Neuronal stem cell (in vitro differentiated cells): ENCODE measurements at regions not wholly inside any gene's neighbourhood (a gene's known extent, or its start where the extent isn't known, plus 50 kb on each side); places are given as distances from the start of the nearest gene placed in this dataset.

Experiments used
- DNase-seq: peaks from one replicate; pipeline ENCODE4 v3.0.0-alpha.2; 2013; ENCODE audit warnings: low spot score
- H2AFZ ChIP-seq: one replicate; pipeline ENCODE4 v1.6.1; 2013; ENCODE audit warnings: mild to moderate bottlenecking, low read length, inconsistent platforms
- H2AK5ac ChIP-seq: 2 replicates; pipeline ENCODE4 v1.6.1; 2013; ENCODE audit warnings: low read depth, mild to moderate bottlenecking, inconsistent platforms, low read length, moderate library complexity, mixed read lengths
- H2BK120ac ChIP-seq: 2 replicates; pipeline ENCODE4 v1.6.1; 2013; ENCODE audit warnings: low read depth, mild to moderate bottlenecking, inconsistent platforms, low read length, moderate library complexity, mixed read lengths
- H2BK12ac ChIP-seq: one replicate; pipeline ENCODE4 v1.6.1; 2013; ENCODE audit warnings: low read length, inconsistent platforms
- H2BK15ac ChIP-seq: 2 replicates; pipeline ENCODE4 v1.6.1; 2013; ENCODE audit warnings: mild to moderate bottlenecking, low read length, inconsistent platforms, mixed read lengths
- H2BK5ac ChIP-seq: one replicate; pipeline ENCODE4 v1.6.1; 2013; ENCODE audit warnings: inconsistent platforms, mild to moderate bottlenecking, low read length, moderate library complexity
- H3K14ac ChIP-seq: one replicate; pipeline ENCODE4 v1.6.1; 2013; ENCODE audit warnings: low read length, inconsistent platforms
- H3K18ac ChIP-seq: 2 replicates; pipeline ENCODE4 v1.6.1; 2013; ENCODE audit warnings: low read length, inconsistent platforms
- H3K23ac ChIP-seq: 2 replicates; pipeline ENCODE4 v1.6.1; 2013; ENCODE audit warnings: low read depth, mild to moderate bottlenecking, mixed read lengths, low read length, inconsistent platforms; ENCODE audit not compliant: poor library complexity
- H3K27ac ChIP-seq: replicated peaks from 3 replicates; pipeline ENCODE4 v1.5.1; 2013; ENCODE audit warnings: low read length, inconsistent platforms
- H3K27me3 ChIP-seq, 3 experiments: 2 replicates each; pipeline ENCODE4 v1.6.1; 2013; ENCODE audit warnings: low read length in 3 of 3, mild to moderate bottlenecking in 2 of 3, inconsistent platforms in 1 of 3, low read depth in 1 of 3, mixed read lengths in 1 of 3, moderate library complexity in 1 of 3; ENCODE audit not compliant: control insufficient read depth in 3 of 3, insufficient read depth in 3 of 3
- H3K36me3 ChIP-seq, 2 donors: replicated peaks in 1 of 2; 2 replicates each; pipeline ENCODE4 v1.6.1; 2013; ENCODE audit warnings: low read length in 2 of 2; ENCODE audit not compliant: control insufficient read depth in 2 of 2, insufficient read depth in 2 of 2
- H3K4ac ChIP-seq: 2 replicates; pipeline ENCODE4 v1.6.1; 2013; ENCODE audit warnings: inconsistent platforms, mild to moderate bottlenecking, low read length, moderate library complexity
- H3K4me1 ChIP-seq, 2 donors: 1 replicate in 1 of 2; 2 replicates in 1 of 2; pipeline ENCODE4 v1.6.1; 2013; ENCODE audit warnings: low read length in 2 of 2, low read depth in 1 of 2; ENCODE audit not compliant: control insufficient read depth in 2 of 2, insufficient read depth in 1 of 2
- H3K4me2 ChIP-seq: one replicate; pipeline ENCODE4 v1.6.1; 2013; ENCODE audit warnings: mild to moderate bottlenecking, low read length, inconsistent platforms; ENCODE audit not compliant: insufficient read depth, poor library complexity, severe bottlenecking
- H3K4me3 ChIP-seq, 2 donors: 2 replicates each; pipeline ENCODE4 v1.5.1; 2013; ENCODE audit warnings: low read length in 2 of 2, mild to moderate bottlenecking in 2 of 2, inconsistent platforms in 1 of 2, moderate library complexity in 1 of 2
- H3K79me1 ChIP-seq: one replicate; pipeline ENCODE4 v1.6.1; 2013; ENCODE audit warnings: low read depth, mild to moderate bottlenecking, inconsistent platforms, low read length, moderate library complexity
- H3K9ac ChIP-seq: one replicate; pipeline ENCODE4 v1.6.1; 2013; ENCODE audit warnings: mild to moderate bottlenecking, low read depth, low read length, inconsistent platforms; ENCODE audit not compliant: poor library complexity
- H3K9me3 ChIP-seq, 2 donors: replicated peaks in 1 of 2; 2 replicates each; pipeline versions ENCODE3 to v1.6.1; 2013; ENCODE audit warnings: low read length in 2 of 2, mild to moderate bottlenecking in 2 of 2, inconsistent platforms in 1 of 2, low read depth in 1 of 2, mixed read lengths in 1 of 2, moderate library complexity in 1 of 2; ENCODE audit not compliant: control insufficient read depth in 2 of 2, insufficient read depth in 1 of 2
- H4K8ac ChIP-seq: one replicate; pipeline ENCODE4 v1.6.1; 2013; ENCODE audit warnings: low read depth, mild to moderate bottlenecking, inconsistent platforms, low read length, moderate library complexity
- H4K91ac ChIP-seq: one replicate; pipeline ENCODE4 v1.6.1; 2013; ENCODE audit warnings: low read length, low read depth, mild to moderate bottlenecking, inconsistent platforms; ENCODE audit not compliant: poor library complexity
- WGBS, 2 donors: extraction: QIAGEN DNeasy Blood & Tissue Kit; methylation state at CpG; one replicate each; pipeline ENCODE4 v1.1.7; 2013; ENCODE audit warnings: missing lambda C conversion rate in 2 of 2, mixed read lengths in 1 of 2; ENCODE audit not compliant: insufficient read length in 2 of 2, insufficient replicate concordance in 1 of 2; ENCODE audit errors: extremely low coverage in 2 of 2; 5-methylcytosine and 5-hydroxymethylcytosine counted together

- Histone ChIP-seq H3K4me1 (no peaks in the 10 kb centered on the region), H3K4me2 (no peak overlapping the region), H2BK5ac (no peak overlapping the region)
Observed at GRCh38 chr2:144753416-144753815, 233.5 kb upstream of the ZEB2 start.

GRCh38 chr2:144751142-144751905 lies 231.4 kb upstream of the ZEB2 start:
- no peak overlapping the region for H3K14ac ChIP-seq
- no peak overlapping the region for H2BK12ac ChIP-seq
- H3K27ac ChIP-seq = no peak overlapping the region
- H3K4ac ChIP-seq = no peak overlapping the region
- no peak overlapping the region for H3K9ac ChIP-seq
- H3K36me3 ChIP-seq = no peaks in the 10 kb centered on the region
- H4K91ac ChIP-seq = no peak overlapping the region
- no peak overlapping the region for H2BK120ac ChIP-seq
- H3K27me3 ChIP-seq = no peaks in the 10 kb centered on the region
- no peak overlapping the region for H2AK5ac ChIP-seq
- H2AFZ ChIP-seq = no peak overlapping the region
- H3K23ac ChIP-seq = no peak overlapping the region
- DNase-seq = no peak
- no peak overlapping the region for H3K4me3 ChIP-seq
- H4K8ac ChIP-seq = no peak overlapping the region
- no peak overlapping the region for H3K18ac ChIP-seq
- no peak overlapping the region for H2BK5ac ChIP-seq
- no peak overlapping the region for H3K4me2 ChIP-seq
- WGBS, 2 donors = no CpG with 5 or more reads among the region's 3 CpGs
- no peaks in the 10 kb centered on the region for H3K79me1 ChIP-seq
- H3K9me3 ChIP-seq = peaks cover 4 to 28% of the 10 kb centered on the region in 2 donors
- no peaks in the 10 kb centered on the region for H3K4me1 ChIP-seq
- no peak overlapping the region for H2BK15ac ChIP-seq

More at GRCh38 chr2:144753416-144753815, 233.5 kb upstream of the ZEB2 start:
- 100% methylated on average over 1 of the region's 3 CpGs; no CpG with 5 or more reads in 1 of the 2 donors for WGBS, 2 donors
- H3K4me3 ChIP-seq = no peak overlapping the region
- DNase-seq = no peak
- H3K9ac ChIP-seq = no peak overlapping the region
- H2AK5ac ChIP-seq = no peak overlapping the region
- no peak overlapping the region for H2BK120ac ChIP-seq
- H3K23ac ChIP-seq = no peak overlapping the region
- H2BK15ac ChIP-seq = no peak overlapping the region
- no peaks in the 10 kb centered on the region for H3K36me3 ChIP-seq
- no peak overlapping the region for H2BK12ac ChIP-seq
- H2AFZ ChIP-seq = no peak overlapping the region
- H3K4ac ChIP-seq = no peak overlapping the region
- H3K27ac ChIP-seq = no peak overlapping the region
- H4K8ac ChIP-seq = no peak overlapping the region
- no peak overlapping the region for H3K18ac ChIP-seq
- no peak overlapping the region for H4K91ac ChIP-seq
- H3K27me3 ChIP-seq = no peaks in the 10 kb centered on the region
- H3K9me3 ChIP-seq = peaks cover 2 to 19% of the 10 kb centered on the region in 2 donors
- no peak overlapping the region for H3K14ac ChIP-seq
- no peaks in the 10 kb centered on the region for H3K79me1 ChIP-seq

GRCh38 chr2:144749188-144749587 lies 229.3 kb upstream of the ZEB2 start:
- no peak overlapping the region for H3K4me3 ChIP-seq
- no peak overlapping the region for H3K23ac ChIP-seq
- no peak overlapping the region for H2BK12ac ChIP-seq
- no peak overlapping the region for H2BK120ac ChIP-seq
- H2BK5ac ChIP-seq = no peak overlapping the region
- no peak overlapping the region for H2AFZ ChIP-seq
- H4K8ac ChIP-seq = no peak overlapping the region
- no peak overlapping the region for H3K18ac ChIP-seq
- no peak overlapping the region for H3K9ac ChIP-seq
- no peaks in the 10 kb centered on the region for H3K4me1 ChIP-seq
- H3K27me3 ChIP-seq = no peaks in the 10 kb centered on the region
- no peak overlapping the region for H3K4ac ChIP-seq
- no peak overlapping the region for H2AK5ac ChIP-seq
- no peak overlapping the region for H4K91ac ChIP-seq
- H2BK15ac ChIP-seq = no peak overlapping the region
- H3K79me1 ChIP-seq = no peaks in the 10 kb centered on the region
- no peak overlapping the region for H3K14ac ChIP-seq
- peaks cover 8 to 28% of the 10 kb centered on the region in 2 donors for H3K9me3 ChIP-seq
- no CpG with 5 or more reads among the region's 1 CpG for WGBS, 2 donors
- H3K27ac ChIP-seq = no peak overlapping the region
- no peak overlapping the region for H3K4me2 ChIP-seq
- no peaks in the 10 kb centered on the region for H3K36me3 ChIP-seq
- DNase-seq = no peak

GRCh38 chr2:144748443-144748842 lies 228.5 kb upstream of the ZEB2 start:
- Histone ChIP-seq H3K14ac (no peak overlapping the region), H2BK5ac (no peak overlapping the region), H2BK12ac (no peak overlapping the region), H3K36me3 (no peaks in the 10 kb centered on the region), H3K9me3 (peaks cover 8 to 28% of the 10 kb centered on the region in 2 donors), H3K4me1 (no peaks in the 10 kb centered on the region), H3K23ac (no peak overlapping the region), H3K27me3 (no peaks in the 10 kb centered on the region), H2BK15ac (no peak overlapping the region), H3K4me2 (no peak overlapping the region), H3K9ac (no peak overlapping the region), H3K18ac (no peak overlapping the region), H3K79me1 (no peaks in the 10 kb centered on the region), H3K4me3 (no peak overlapping the region), H2AK5ac (no peak overlapping the region), H3K4ac (no peak overlapping the region), H4K91ac (no peak overlapping the region), H2BK120ac (no peak overlapping the region), H3K27ac (no peak overlapping the region), H4K8ac (no peak overlapping the region), H2AFZ (no peak overlapping the region)
- no peak for DNase-seq
- WGBS, 2 donors = no CpG with 5 or more reads among the region's 5 CpGs
